T47D (cell line): ENCODE measurements at regions not wholly inside any gene's neighbourhood (a gene's known extent, or its start where the extent isn't known, plus 50 kb on each side); places are given as distances from the start of the nearest gene placed in this dataset.

ENCODE experiments used
- DNase-seq, 2 experiments: peaks; one replicate each; pipeline versions ENCODE4 v3.0.0 to v3.0.0-alpha.2; 2011 to 2012; ENCODE audit warnings: low read depth in 1 of 2, low spot score in 1 of 2
- JUND ChIP-seq: IDR thresholded peaks from 2 replicates; pipeline ENCODE4 v1.6.1; 2012; ENCODE audit warnings: low read depth
- in situ Hi-C: cut with HindIII; loops from 2 replicates; pipeline ENCODE4 v1.10.0; 2016; ENCODE audit warnings: low sequenced_read_pairs, low pct_unique_long_range_greater_than_20kb

DNA sequence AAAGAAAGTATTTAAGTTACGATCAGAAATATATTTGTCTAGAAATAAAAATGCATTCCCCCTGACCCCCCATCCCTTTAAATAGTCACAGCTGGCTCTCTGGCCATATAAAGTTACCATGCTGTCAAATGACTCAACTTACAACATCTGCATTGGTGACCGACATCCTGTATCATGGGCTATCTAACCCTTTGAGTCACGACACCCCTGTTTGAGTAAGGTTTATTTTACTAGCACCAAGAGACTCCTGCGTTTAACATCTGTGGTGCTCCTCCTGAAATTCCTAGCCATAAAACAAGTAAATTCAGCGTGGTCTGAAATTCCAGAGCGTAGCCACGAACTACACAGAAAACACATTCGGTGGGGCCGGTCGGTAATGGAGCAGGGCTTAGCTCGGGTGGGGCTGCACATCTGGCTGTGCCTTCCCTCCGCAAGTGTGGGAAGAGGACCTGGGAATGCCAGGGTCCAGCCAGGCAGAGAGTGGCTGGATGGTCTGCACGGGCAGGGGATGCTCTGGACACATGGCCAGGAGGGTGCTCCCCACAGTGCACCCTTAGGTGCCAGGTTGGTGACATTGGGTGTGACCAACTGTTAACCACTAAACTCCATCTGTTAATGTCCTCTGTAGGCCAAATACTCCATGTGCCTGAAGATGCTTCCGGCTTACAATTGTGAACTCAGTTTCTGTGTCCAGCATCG lies 53.0 kb upstream of the CLDN14 start:
- DNase-seq: no peak
- in situ Hi-C loops: no loop called here
- no peak for TF ChIP-seq JUND

DNA sequence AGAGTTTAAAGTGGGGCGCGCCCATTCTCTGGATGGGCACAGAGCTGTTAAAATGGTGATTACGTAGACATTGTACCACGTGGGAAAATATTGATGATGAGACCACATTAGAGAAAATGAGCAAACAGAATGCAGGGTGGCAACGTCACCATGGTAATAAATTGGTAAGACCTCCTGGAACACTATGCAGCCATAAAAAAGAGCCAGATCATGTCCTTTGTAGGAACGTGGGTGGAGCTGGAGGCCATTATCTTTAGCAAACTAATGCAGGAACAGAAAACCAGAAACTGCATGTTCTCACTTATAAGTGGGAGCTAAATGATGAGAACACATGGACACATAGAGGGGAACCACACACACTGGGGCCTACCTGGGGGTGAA lies 53.5 kb upstream of the CLDN14 start:
- in situ Hi-C loops: no loop called here
- TF ChIP-seq JUND: no peak
- no peak for DNase-seq

DNA sequence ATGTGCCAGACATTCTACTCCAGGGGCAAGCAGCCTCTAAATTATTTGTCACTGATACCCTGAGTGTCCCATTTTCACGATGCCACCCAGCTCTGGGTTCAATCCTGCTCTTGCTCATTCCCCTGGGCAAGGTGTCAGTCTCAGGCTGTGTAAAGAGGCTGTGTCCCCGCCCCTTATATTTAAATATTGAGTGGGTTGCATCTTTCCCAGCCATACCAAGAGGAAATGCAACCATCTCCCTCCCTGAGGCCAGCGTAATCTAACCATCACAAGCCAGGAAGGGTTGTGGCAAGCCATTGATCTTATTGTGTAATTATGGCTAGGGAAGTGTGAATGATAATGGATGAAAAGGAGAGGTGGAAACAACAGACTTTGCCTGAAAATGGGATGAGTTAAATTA lies 54.7 kb upstream of the CLDN14 start:
- no peak for DNase-seq
- TF ChIP-seq JUND: no peak
- in situ Hi-C loops: no loop called here

DNA sequence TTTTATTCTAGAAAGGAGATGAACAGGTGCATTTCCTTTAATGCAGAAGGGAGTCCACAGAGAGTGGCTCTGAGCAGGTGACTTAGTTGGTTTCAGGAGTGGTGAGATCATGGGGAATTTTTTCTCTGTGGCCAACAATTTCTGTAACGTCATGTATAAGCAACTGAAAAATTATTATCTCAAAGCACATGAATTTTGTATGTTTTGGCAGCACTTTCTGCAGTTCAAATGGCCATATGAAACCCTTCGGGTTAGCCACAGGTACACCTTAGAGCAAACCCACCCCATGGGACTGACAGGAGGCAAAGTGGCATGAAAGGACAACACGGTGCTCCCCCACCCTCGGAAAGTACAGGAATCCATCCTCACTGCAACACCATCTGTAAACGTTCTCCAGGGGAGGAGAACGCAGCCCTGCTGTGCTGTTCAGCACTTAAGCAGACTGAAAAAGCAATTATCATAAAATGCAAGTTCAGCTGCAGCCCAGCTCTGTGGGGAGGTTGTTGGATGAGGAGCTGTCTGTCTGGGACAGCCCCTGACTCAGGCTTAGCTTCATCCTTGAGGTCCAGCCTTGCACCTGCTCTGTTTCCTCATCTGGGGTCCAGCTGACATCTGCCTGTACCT lies 55.8 kb upstream of the CLDN14 start:
- TF ChIP-seq JUND: no peak
- in situ Hi-C loops: no loop called here
- DNase-seq: no peak

DNA sequence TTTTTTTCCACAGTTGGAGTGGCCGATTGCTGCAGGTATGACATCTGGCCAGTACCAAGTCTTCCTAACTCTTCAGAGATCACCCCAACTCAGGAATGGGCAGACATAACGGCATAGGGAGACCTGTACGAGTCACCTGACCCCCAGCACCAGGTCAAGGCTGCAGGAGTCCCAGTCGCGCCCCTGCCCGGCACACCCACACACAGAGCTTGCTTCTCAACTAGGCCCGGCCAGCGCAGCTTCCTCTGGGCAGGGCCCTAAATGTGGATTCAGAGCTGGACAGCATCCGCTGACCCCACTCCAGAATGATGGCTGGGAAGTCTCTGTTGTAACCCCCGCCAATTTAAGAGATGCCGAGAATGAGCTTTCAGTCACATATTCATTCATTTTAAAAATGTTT lies 58.8 kb upstream of the CLDN14 start:
- no peak for TF ChIP-seq JUND
- no peak for DNase-seq
- in situ Hi-C loops: no loop called here

DNA sequence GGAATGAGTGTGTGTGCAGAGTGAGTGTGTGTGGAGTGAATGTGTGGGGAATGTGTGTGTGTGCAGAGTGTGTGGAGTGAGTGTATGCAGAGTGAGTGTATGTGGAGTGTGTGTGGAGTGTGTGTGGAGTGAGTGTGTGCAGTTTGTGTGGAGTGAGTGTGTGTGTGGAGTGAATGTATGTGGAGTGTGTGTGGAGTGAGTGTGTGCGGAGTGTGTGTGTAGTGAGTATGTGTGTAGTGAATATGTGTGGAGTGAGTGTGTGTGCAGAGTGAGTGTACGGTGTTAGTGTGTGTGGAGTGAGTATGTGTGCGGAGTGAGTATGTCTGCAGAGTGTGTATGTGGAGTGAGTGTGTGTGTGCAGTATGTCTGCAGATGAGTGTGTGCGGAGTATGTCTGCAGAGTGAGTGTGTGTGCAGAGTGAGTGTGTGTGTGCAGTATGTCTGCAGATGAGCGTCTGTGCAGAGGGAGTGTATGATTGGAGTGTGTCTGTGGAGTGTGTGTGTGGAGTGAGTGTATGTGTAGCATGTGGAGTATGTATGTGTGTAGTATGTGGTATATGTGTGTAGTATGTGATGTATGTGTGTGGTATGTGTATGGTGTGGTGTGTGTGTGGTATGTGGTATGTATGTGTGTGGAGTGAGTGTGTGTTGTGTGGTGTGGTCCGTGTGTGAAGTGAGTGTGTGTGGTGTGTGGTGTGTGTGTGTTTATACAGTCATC lies 59.7 kb upstream of the CLDN14 start:
- TF ChIP-seq JUND: no peak
- in situ Hi-C loops: no loop called here

DNA sequence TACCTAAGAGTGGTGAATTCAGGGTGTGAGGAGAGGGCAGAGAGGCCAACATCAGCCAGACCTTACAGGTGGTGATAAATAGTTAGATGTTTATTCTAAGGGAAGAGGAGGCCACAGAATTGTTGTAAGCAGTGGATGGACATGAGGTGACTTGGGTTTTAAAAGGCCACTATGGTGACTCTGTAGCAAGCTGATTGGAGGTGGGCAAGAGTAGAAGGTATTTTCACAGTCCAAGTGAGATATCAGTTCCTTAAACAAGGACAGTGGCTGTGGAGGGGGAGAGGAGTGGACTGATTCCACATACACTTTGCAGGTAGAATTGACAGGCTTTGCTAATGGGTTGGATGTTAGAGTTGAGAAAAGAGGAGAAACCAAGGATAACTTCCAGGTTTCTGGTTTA lies 60.8 kb upstream of the CLDN14 start:
- no peak for TF ChIP-seq JUND
- in situ Hi-C loops: no loop called here
- no peak for DNase-seq

More for the DNA sequence above, 59.7 kb upstream of the CLDN14 start:
- DNase-seq: no peak

DNA sequence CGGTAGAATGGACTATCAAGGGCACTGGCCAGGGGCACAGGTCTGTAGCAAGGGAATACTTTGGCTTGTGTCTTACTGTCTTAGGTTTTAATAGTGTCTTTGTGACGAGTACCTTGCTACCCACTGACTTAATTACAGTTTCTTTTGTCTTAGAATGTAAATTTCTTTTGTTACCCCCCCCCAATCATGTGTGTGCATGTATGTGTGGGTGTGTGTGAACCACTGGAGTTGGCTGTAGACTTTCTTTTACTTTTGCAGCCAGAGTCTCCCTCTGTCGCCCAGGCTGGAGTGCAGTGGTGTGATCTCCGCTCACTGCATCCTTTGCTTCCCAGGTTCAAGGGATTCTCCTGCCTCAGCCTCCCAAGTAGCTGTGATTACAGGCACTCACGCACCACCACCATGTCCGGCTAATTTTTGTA lies 61.8 kb upstream of the CLDN14 start:
- in situ Hi-C loops: no loop called here
- TF ChIP-seq JUND: no peak
- no peak for DNase-seq

DNA sequence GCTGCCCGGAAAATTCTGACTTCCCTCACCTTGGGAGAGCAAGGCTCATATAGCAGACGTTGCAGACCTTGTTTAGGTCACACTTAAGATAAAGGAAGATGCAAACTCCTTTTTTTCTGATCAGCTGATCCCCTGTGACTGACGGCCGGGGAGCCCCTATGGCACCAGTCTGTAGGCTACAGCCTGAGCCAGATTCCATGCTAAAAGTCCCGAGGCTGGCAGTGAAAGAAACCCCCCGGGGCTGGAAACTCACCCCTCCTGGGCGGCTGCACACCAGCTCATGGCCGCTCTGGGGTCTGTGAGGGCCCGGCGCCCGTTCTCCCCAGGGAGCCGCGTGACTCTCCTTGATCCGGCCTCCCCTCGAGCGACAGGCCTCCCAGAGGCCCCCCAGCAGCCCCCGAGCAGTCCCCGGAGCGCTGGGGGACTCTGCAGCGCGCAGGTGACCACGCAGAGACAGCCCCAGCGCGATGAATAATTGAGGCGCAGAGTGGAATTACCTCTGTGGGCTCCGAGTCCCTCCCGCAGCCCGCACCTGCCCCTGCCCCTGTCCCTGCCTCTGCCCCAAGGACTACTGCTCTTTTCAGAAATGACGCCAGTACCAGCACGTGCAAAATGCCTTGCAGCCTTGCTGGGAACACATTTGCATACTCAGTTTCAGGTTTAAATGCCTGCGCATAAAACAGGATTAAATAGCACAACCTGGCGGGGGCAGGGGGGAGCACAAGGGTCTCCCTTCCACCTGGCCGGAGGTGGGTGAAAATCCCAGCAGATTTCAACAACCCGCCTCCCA lies 62.6 kb upstream of the CLDN14 start:
- TF ChIP-seq JUND: no peak
- DNase-seq: peak in 1 of 2 experiments; percentile 15
- in situ Hi-C loops: no loop called here

DNA sequence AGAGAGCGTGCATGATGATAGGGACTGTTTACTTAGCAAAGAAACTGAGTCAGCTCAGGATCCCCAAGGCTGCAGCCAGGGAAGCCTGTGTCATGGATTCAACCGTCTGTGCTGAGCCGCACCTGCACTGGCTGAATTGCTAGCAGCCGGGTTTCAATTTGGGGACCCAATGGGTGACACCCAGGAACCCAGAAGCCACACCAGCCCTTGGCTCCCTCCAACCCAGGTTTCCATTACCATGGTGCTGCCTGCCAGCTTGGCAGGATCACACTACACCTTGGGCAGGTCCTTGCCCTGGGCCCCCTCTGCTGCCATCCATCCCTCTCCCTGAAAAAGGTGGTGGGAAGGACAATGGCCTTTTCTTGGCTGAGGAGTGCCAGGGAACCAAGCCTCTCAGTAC lies 64.0 kb upstream of the CLDN14 start:
- in situ Hi-C loops: no loop called here
- TF ChIP-seq JUND: no peak
- no peak for DNase-seq

DNA sequence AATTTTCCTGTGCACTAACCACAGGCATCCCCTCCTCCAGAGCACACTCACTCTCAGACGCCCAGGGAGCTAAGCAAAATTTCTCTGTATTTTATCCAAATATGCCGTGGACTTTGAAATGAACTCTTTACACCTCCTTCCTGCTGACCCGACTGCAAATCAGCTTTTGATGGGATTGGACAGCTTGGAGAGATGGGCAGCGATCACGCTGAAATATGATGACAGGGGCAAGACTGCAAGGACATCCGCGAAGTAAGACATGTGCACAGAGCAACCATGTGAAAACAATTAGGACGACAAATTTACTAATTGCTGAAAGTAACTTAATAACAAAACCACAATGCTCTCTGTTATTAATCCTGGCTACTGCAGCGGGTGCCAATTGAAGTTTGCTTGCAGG lies 64.6 kb upstream of the CLDN14 start:
- TF ChIP-seq JUND: no peak
- DNase-seq: no peak
- in situ Hi-C loops: no loop called here

DNA sequence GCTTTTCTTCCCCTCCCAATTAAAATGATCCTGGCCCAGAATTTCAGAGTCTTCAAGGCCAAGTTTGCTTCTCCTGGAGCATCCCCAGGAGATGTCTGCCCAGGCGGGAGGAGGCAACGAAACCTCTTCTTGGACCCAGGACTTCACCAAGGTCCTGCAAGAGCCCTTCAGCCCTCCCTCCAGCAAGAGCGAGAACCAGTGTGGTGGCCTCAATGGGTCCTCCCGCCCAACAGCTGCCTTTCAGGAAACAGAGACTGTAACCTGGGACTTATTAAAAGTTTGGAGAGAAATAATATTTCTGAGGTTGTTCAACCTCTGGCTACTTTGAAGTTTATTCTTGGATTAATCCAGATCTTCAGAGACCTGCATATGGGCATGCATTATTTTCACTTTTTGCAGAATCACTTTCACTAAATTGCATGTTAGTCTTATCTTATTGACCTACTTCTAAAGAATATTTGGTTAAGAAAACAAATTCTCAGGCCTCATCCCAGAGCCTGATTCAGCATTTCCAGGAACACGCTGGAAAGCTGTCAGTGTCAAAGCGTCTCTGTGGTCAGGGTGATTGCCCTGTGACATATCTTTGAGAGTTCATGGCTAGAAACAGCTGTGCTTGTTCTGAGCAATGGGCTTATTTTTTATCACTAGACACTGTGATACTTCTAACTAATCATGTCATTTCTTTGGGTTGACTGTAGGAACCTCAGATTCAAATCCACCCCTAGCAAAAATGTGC lies 66.0 kb upstream of the CLDN14 start:
- no peak for TF ChIP-seq JUND
- in situ Hi-C loops: no loop called here
- DNase-seq: no peak

DNA sequence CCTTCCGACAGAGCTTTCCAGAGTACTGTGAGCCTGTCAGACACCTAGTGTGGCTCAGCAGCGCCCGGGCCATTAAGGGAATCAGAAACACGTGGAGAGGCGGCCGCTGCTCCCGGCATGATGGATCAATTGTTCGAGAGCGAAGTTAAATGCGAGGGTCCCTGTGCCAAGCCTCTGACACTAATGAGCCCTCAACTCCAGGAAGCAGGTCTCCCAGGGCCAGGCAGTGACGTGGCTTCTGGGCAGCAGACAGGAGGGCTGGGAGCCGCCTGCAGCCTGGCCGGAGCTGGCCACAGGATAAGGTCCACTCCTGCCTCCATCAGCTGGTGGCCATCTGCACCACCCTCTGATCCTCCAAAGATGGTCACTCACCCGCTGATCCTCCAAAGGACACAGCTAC lies 67.5 kb upstream of the CLDN14 start:
- TF ChIP-seq JUND: no peak
- in situ Hi-C loops: no loop called here
- DNase-seq: no peak
